Body of pancreas (tissue), 4 donors: ENCODE measurements at regions not wholly inside any gene's neighbourhood (a gene's known extent, or its start where the extent isn't known, plus 50 kb on each side); places are given as distances from the start of the nearest gene placed in this dataset.

Experiments used
- POLR2A ChIP-seq, 3 donors: fragments of 450-650 bp; IDR thresholded peaks; one replicate each; pipeline ENCODE4 v1.6.1; 2016; ENCODE audit warnings: antibody characterized with exemption in 3 of 3, mild to moderate bottlenecking in 2 of 3
- TF ChIP-seq, protein P1 (sequence below), 7 experiments: fragments of 450-650 bp in 4 of 7; fragments of 200-600 bp in 3 of 7; sonication (generic) in 3 of 7; IDR thresholded peaks; one replicate each; pipeline ENCODE4 v1.5.1; 2016 to 2019; ENCODE audit warnings: antibody characterized with exemption in 7 of 7

DNA sequence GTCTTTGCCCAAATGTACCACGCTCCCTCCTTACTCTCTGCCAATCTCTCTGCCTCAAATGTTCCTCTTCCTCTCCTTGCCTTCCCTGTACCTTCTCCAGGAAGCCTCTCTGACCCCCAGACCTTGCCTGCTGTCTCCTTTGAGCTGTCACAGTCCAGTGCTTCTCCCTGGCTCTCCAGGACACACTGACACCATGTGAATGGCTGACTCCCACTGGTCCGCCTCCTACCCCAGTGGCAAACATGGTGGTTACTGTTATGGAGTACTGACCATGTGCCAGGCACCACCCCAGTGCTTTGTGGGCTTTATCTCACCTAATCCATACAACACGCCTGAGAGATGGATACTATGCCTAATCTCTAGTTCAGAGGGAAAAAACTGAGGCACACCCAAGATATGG is 141.9 kb downstream of the TPRA1 start:
- no peak for TF ChIP-seq POLR2A (IDR thresholded peaks at IDR 0.05)
- TF ChIP-seq, protein P1, sequence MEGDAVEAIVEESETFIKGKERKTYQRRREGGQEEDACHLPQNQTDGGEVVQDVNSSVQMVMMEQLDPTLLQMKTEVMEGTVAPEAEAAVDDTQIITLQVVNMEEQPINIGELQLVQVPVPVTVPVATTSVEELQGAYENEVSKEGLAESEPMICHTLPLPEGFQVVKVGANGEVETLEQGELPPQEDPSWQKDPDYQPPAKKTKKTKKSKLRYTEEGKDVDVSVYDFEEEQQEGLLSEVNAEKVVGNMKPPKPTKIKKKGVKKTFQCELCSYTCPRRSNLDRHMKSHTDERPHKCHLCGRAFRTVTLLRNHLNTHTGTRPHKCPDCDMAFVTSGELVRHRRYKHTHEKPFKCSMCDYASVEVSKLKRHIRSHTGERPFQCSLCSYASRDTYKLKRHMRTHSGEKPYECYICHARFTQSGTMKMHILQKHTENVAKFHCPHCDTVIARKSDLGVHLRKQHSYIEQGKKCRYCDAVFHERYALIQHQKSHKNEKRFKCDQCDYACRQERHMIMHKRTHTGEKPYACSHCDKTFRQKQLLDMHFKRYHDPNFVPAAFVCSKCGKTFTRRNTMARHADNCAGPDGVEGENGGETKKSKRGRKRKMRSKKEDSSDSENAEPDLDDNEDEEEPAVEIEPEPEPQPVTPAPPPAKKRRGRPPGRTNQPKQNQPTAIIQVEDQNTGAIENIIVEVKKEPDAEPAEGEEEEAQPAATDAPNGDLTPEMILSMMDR (IDR thresholded peaks at IDR 0.05): no peak
